ENCODE measurements at regions not wholly inside any gene's neighbourhood (a gene's known extent, or its start where the extent isn't known, plus 50 kb on each side); places are given as distances from the start of the nearest gene placed in this dataset.

DNA sequence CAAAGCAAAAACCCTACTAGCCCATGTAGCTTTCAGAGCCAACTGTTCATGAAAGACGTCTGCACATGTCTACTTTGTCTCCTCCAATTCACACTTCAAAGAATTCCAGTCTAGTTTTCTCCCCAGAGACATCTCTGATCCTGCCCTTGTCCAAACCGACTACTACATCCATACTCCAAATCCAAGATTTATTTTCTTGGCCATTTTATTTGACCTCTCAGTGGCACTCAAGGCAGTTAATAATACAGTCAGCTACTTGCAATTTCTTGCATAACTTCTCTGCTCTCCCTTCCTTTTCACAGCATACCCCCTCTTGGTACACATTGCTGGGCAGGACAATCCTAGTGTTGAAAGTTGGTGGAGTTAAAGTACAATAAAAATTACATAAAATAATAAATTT is 170.9 kb upstream of the INHBA start:
- no peaks in the 10 kb centered on the region for H3K36me3 Mint-ChIP-seq (ENCODE audit: low read depth)
- POLR2A ChIA-PET: no interaction called here
- Histone ChIP-seq H3K9me3 (ENCODE audit: control insufficient read depth in 1 of 2, insufficient read depth in 1 of 2, low read length in 2 of 2) (no peaks in the 10 kb centered on the region), H3K4me1 (ENCODE audit: insufficient read depth, low read length) (no peaks in the 10 kb centered on the region), H3K27me3 (ENCODE audit: control insufficient read depth in 1 of 2, insufficient read depth in 2 of 2, low read length in 2 of 2) (peaks cover 0 to 4% of the 10 kb centered on the region in 2 experiments), H3K27ac (ENCODE audit: low read depth in 1 of 2, low read length in 2 of 2) (no peak overlapping the region), H3K4me3 (ENCODE audit: low read length) (no peak overlapping the region), H3K36me3 (ENCODE audit: insufficient read depth, low read length) (no peaks in the 10 kb centered on the region)
- ATAC-seq (ENCODE audit: poor library complexity) (no peak), DNase-seq (no peak)
- no peaks in the 10 kb centered on the region for H3K9me3 Mint-ChIP-seq
- no peak overlapping the region for H3K27ac Mint-ChIP-seq
- TF ChIP-seq, protein P1, sequence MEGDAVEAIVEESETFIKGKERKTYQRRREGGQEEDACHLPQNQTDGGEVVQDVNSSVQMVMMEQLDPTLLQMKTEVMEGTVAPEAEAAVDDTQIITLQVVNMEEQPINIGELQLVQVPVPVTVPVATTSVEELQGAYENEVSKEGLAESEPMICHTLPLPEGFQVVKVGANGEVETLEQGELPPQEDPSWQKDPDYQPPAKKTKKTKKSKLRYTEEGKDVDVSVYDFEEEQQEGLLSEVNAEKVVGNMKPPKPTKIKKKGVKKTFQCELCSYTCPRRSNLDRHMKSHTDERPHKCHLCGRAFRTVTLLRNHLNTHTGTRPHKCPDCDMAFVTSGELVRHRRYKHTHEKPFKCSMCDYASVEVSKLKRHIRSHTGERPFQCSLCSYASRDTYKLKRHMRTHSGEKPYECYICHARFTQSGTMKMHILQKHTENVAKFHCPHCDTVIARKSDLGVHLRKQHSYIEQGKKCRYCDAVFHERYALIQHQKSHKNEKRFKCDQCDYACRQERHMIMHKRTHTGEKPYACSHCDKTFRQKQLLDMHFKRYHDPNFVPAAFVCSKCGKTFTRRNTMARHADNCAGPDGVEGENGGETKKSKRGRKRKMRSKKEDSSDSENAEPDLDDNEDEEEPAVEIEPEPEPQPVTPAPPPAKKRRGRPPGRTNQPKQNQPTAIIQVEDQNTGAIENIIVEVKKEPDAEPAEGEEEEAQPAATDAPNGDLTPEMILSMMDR (IDR thresholded peaks at IDR 0.05): no peak
- peaks cover 34% of the 10 kb centered on the region for H3K27me3 Mint-ChIP-seq
- intact Hi-C loops (cut with DNase I, micrococcal nuclease): no loop called here
- H3K4me3 Mint-ChIP-seq: no peak overlapping the region
- CTCF ChIA-PET: no interaction called here
- H3K4me1 Mint-ChIP-seq (ENCODE audit: low read depth): no peaks in the 10 kb centered on the region

DNA sequence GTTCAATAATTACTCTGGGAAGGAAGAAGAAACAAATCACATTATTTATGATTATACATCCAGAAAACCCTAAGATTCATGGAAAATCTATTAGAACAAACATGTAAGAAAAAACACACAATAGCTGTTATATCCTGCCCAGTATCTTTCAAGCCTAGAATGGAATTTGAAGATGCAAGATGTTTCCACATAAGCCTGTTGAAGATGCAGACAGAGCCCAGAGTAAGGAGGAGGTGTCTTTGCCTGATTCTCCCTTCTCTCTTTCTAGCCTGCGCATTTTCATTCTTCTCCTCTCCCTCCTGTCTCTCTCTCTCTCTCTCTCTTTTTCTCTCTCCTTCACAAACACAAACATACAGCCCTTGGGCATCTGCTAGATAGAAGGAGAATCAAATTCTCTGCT is 170.1 kb upstream of the INHBA start:
- CTCF ChIA-PET: no interaction called here

DNA sequence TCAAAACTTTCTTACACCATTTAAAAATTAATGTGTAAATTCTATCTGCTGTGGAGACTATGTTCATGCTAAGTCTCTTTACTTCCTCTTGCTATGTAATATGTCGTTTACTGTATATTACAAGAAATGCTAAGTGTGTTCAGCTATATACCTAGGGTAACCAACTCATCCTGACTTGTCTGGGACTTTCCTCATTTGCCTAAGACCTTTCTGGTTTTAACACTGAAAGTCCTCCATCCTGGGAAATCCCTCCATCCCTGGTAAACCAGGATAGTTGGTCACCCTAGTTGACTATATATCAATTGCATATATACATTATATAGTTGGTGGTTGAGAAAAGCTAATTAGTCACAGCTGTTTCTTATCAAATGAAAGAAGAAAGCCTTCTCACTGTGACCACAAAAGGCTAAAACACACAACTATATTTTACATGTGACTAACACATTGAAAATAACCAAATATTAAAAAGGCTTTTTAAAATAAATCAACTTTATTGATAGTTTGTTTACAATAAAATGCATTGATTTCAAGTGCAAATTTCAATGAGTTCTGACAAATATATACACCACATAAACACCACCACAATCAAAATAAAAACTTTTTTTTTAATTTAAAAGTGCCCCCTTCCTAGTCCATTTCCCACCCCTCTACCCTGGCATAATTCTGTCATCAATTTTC is 167.7 kb upstream of the INHBA start:
- CTCF ChIA-PET: interaction anchor here (0.9 to 1.2 kb wide), 2 partner anchors 8 to 11 kb away, joined by 3 read pairs; no protein-coding TSS in a partner anchor
- intact Hi-C loops (cut with DNase I, micrococcal nuclease): no loop called here

More for the DNA sequence above, 170.1 kb upstream of the INHBA start:
- Mint-ChIP-seq H3K9me3 (no peaks in the 10 kb centered on the region), H3K36me3 (ENCODE audit: low read depth) (no peaks in the 10 kb centered on the region), H3K4me1 (ENCODE audit: low read depth) (no peaks in the 10 kb centered on the region), H3K4me3 (no peak overlapping the region), H3K27ac (no peak overlapping the region), H3K27me3 (peaks cover 39% of the 10 kb centered on the region)
- peaks cover 0 to 4% of the 10 kb centered on the region in 2 experiments for H3K27me3 ChIP-seq (ENCODE audit: control insufficient read depth in 1 of 2, insufficient read depth in 2 of 2, low read length in 2 of 2)
- no peaks in the 10 kb centered on the region for H3K4me1 ChIP-seq (ENCODE audit: insufficient read depth, low read length)
- DNase-seq (no peak), ATAC-seq (ENCODE audit: poor library complexity) (no peak)
- TF ChIP-seq, protein P1 (IDR thresholded peaks at IDR 0.05): no peak
- POLR2A ChIA-PET: no interaction called here
- intact Hi-C loops (cut with DNase I, micrococcal nuclease): no loop called here
- H3K9me3 ChIP-seq (ENCODE audit: control insufficient read depth in 1 of 2, insufficient read depth in 1 of 2, low read length in 2 of 2): no peaks in the 10 kb centered on the region
- no peak overlapping the region for H3K27ac ChIP-seq (ENCODE audit: low read depth in 1 of 2, low read length in 2 of 2)
- no peak overlapping the region for H3K4me3 ChIP-seq (ENCODE audit: low read length)
- no peaks in the 10 kb centered on the region for H3K36me3 ChIP-seq (ENCODE audit: insufficient read depth, low read length)

More for the DNA sequence above, 167.7 kb upstream of the INHBA start:
- Mint-ChIP-seq H3K36me3 (ENCODE audit: low read depth) (no peaks in the 10 kb centered on the region), H3K27me3 (peaks cover 44% of the 10 kb centered on the region), H3K9me3 (peaks cover 2% of the 10 kb centered on the region), H3K4me1 (ENCODE audit: low read depth) (no peaks in the 10 kb centered on the region), H3K27ac (no peak overlapping the region), H3K4me3 (no peak overlapping the region)
- Histone ChIP-seq H3K4me3 (ENCODE audit: low read length) (no peak overlapping the region), H3K36me3 (ENCODE audit: insufficient read depth, low read length) (no peaks in the 10 kb centered on the region), H3K27me3 (ENCODE audit: control insufficient read depth in 1 of 2, insufficient read depth in 2 of 2, low read length in 2 of 2) (peaks cover 0 to 4% of the 10 kb centered on the region in 2 experiments), H3K9me3 (ENCODE audit: control insufficient read depth in 1 of 2, insufficient read depth in 1 of 2, low read length in 2 of 2) (no peaks in the 10 kb centered on the region), H3K27ac (ENCODE audit: low read depth in 1 of 2, low read length in 2 of 2) (no peak overlapping the region), H3K4me1 (ENCODE audit: insufficient read depth, low read length) (no peaks in the 10 kb centered on the region)
- TF ChIP-seq, protein P1 (IDR thresholded peaks at IDR 0.05): no peak
- POLR2A ChIA-PET: no interaction called here
- ATAC-seq (ENCODE audit: poor library complexity) (no peak), DNase-seq (peak in 2 of 14 experiments; percentile 57 to 70)
